Lower leg skin (tissue), 3 donors: ENCODE measurements at regions not wholly inside any gene's neighbourhood (a gene's known extent, or its start where the extent isn't known, plus 50 kb on each side); places are given as distances from the start of the nearest gene placed in this dataset.

Experiments used
- POLR2A ChIP-seq, 2 donors: fragments of 450-650 bp; IDR thresholded peaks; one replicate each; pipeline ENCODE4 v1.6.1; 2016 to 2017; ENCODE audit warnings: antibody characterized with exemption in 2 of 2, mild to moderate bottlenecking in 1 of 2, moderate library complexity in 1 of 2
- TF ChIP-seq, protein P1 (sequence below), 3 donors: fragments of 450-650 bp; IDR thresholded peaks; one replicate each; pipeline ENCODE4 v1.5.1; 2016; ENCODE audit warnings: antibody characterized with exemption in 3 of 3, mild to moderate bottlenecking in 3 of 3, moderate library complexity in 2 of 3

DNA sequence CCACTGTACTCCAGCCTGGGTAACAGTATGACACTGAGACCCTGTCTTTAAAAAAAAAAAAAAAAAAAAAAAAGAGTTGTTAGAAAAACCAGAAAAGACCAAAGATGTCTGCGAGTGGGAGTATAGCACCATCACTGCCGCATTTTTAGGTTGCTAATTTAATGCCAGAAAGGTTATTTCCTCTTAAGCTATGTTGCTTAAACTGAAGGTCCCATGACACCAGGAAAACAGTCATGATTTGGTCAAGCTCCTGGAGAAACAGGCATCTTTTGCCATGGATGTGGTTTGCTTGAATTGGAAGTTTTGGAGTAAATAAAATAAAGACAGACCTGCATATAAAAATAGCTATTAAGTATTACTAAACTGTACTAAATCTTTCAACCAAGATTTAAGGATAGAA, 68.3 kb upstream of the TNFRSF21 start:
- TF ChIP-seq, protein P1, sequence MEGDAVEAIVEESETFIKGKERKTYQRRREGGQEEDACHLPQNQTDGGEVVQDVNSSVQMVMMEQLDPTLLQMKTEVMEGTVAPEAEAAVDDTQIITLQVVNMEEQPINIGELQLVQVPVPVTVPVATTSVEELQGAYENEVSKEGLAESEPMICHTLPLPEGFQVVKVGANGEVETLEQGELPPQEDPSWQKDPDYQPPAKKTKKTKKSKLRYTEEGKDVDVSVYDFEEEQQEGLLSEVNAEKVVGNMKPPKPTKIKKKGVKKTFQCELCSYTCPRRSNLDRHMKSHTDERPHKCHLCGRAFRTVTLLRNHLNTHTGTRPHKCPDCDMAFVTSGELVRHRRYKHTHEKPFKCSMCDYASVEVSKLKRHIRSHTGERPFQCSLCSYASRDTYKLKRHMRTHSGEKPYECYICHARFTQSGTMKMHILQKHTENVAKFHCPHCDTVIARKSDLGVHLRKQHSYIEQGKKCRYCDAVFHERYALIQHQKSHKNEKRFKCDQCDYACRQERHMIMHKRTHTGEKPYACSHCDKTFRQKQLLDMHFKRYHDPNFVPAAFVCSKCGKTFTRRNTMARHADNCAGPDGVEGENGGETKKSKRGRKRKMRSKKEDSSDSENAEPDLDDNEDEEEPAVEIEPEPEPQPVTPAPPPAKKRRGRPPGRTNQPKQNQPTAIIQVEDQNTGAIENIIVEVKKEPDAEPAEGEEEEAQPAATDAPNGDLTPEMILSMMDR (IDR thresholded peaks at IDR 0.05), result no peak
- TF ChIP-seq POLR2A (IDR thresholded peaks at IDR 0.05), result no peak
